Anterior cingulate cortex (tissue), 58 donors: ENCODE measurements at regions not wholly inside any gene's neighbourhood (a gene's known extent, or its start where the extent isn't known, plus 50 kb on each side); places are given as distances from the start of the nearest gene placed in this dataset.
A peak's percentile ranks its signal among the peaks of the same experiment; 100 is the strongest.
"Not testable (repeated sequence)": the region's sequence is repeated elsewhere in the genome, so short reads cannot be mapped to it uniquely, and the experiment has no call there.

Experiments
- DNase-seq, 58 donors: peaks; one replicate each; lab custom pipeline; 2025; lab: John Stamatoyannopoulos, UW

GRCh38 chr5:38151878-38152277 lies 106.5 kb upstream of the EGFLAM start:
- no peak for DNase-seq

DNA sequence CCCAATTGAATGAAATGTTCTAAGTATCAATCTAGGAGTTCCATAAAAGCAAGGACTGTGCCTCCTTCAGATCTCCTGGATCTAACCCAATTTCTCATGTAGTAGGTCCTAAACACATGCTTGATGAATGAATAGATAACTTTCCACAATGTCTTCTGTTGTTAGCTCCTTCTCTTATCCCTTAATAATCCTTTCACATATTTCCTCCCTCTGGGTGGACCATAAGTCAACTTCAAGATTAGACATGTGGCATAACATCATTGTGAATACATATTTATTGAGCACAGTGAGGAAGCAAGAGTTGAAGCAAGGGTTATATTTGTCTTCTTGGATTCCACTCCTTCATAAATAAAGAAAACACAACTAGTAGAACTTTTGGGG lies 108.6 kb upstream of the EGFLAM start:
- DNase-seq = no peak

- DNase-seq = peak in 13 of 58 donors; percentile 2 to 58 (median 15)
Measured at GRCh38 chr5:38148021-38148625, 110.2 kb upstream of the EGFLAM start.

DNA sequence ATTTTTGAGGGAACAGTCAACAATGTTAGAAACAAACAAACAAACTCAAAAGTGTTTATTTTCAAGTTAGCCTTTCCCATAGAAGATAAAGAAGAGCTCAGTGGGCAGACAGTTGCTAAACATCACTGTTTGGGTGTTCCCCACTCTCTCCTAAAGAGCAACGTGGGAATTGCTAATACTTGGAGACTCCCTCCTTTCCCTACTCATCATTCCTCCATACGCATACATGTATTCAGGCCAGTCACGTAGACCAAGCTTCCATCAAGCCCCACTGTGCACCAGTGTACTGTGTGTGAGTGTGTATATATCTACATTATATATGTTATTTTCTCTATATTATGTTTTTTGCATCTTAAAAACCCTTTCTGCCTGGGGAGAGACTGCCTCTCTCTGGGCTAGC lies 115.0 kb upstream of the EGFLAM start:
- no peak for DNase-seq

DNA sequence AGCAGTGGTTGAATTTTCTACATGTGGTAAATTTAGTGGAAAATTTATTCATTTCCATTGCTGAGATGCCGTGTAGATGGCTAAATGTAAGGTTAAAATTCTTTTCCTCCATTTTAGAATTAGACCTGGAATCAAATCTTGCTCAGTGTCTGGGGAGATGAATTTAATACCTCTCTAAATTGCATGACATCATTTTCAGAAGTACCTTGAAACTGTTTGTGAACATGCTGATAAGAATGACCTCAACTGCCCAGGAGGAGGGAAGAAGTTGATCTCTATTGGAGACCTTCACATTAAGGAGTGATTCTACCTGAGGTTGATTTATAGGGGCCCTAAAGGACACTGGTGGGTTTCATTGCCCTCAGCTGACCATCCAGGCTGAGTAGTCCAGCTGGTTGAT lies 116.7 kb upstream of the EGFLAM start:
- no peak for DNase-seq

GRCh38 chr5:38138574-38138973 lies 119.8 kb upstream of the EGFLAM start:
- no peak for DNase-seq

DNA sequence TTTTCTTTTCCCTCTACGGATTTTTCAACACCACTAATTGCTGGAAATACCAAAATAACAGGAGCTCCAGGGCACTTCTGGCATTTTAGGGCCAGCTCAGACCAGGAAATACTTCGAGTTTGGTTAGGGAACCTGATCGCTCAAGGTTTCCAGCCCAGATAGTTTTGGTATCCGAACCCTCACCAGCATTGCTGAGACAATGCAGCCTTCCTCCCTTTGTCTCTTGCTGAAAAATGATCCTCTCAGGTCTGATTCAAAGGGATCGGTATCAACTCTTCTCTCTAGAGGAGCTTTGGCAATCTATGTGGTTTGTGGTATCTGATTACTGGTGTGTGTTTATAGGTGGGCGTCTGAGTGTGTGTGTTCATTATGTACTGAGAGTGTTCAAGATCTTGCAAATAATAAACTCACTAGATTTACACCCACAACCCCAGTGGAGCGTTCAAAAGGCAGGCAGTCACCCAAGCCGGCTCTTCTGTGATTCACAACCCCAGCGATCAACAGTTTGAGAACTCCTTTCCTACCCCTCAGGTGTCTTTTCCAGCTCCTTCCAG lies 122.8 kb upstream of the EGFLAM start:
- no peak for DNase-seq

- no peak for DNase-seq
Measured at GRCh38 chr5:38134810-38135209, 123.5 kb upstream of the EGFLAM start.

GRCh38 chr5:38134294-38134693 lies 124.1 kb upstream of the EGFLAM start:
- DNase-seq = not testable (repeated sequence)

- DNase-seq = no peak
Measured at GRCh38 chr5:38131686-38132085, 126.7 kb upstream of the EGFLAM start.

GRCh38 chr5:38124321-38124720 lies 134.0 kb upstream of the EGFLAM start:
- DNase-seq = no peak

DNA sequence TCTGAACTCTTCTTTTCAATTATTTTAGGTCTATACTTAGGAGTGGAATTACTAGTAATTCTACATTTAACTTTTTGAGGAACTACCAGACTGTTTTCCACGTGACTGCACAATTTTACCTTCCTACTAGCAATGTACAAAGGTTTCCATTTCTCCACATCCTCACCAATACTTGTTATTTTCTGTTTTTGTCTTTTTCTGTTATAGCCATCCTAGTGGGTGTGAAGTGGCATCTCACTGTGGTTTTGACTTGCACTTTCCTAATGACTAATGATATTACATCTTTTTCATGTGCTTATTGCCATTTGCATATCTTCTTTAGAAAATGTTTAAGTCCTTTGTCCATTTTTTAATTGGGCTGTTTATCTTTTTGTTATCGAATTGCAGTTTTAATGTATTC lies 136.9 kb upstream of the EGFLAM start:
- DNase-seq = no peak

DNA sequence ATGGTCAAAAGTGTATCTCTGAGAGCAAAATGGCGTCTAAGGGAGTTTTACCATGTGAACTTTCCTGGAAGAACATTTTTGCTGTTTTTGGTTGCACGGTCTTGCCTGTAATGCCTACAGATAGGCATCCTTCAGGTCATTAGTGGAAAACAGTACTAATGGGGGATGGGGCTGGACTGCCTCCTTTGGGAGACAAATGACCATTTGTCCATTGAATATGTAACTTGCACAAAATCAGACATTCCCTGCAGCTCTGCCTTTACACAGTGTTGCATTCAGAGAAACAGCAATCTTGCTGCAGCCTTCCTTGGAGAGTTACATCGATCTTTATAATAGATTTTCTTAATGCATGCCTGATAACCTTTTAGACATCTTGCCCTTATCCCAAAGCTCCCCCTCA lies 138.5 kb upstream of the EGFLAM start:
- no peak for DNase-seq

DNA sequence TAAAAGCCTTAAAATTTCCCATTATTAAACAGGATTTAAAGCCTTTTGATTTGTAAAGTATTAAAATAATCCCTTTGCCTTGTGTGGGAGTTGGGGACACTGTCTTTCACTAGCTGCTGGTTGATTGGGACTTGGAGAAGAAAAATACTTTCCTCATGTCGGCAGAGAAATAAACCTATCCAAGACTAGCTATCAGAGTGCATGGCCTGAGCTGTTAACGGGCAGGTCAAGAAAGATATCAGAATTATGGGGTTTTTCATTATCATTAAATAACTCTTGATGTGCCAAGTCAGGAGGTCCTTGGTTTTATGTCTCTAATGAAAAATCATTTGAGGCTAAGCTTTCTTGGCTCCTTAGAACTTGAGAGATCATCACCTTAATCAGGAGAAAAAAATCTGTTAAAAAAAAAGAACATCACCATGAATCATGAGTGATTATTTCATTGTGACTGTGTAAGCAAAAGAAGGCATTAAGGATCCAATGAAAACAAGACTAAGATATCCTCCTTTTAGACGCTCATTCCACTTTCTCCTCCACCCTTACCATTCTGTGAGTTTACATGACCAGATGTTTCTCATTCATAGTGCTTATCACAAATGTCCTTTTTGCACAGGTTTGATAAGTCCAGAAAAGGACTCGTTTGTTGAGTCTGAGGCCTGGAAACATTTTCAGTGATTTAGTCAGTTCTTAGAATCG lies 140.4 kb upstream of the EGFLAM start:
- DNase-seq = no peak

DNA sequence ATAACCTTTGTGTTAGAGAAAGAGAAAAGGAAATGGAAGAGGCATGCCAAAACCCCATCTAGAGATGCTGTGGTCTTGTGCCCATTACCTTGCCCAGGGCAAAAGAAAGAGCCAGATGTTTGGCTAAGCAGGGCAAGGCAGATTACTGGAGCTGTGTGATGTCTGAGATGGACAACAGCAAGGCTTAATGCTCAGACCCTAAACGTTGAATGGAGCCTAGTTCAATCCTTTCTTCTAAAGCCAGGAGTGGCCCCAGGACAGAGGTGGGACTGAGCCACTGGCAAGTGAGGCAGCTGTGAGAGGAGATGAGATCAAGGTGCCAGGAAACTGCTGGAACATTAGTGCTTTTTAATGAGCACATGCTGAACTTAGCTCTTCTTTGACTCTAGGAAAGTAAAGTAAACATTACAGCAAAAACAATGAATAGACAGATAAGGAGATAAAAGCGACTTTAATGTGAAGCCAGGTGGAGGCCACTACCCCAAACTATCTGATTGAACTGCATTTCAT lies 143.0 kb upstream of the EGFLAM start:
- DNase-seq = no peak

DNA sequence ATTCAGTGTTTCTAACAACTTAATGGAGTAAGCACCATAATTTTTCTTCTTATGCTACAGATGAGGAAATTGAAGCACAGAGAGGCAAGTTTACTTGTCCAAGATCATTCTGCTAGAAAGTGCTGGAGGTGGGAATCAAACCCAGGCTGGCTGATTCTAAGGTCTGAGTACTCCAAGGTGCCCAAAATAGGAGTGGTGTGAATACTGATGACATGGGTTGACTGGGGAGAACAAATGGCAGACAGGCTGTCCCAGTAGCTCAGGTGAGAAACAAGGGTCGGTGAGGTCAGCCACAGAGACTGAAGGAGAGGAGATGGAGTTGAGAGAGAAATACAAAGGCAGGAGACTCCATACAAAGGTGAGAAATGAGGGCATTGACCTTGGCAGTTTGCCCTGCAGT lies 144.5 kb upstream of the EGFLAM start:
- no peak for DNase-seq

DNA sequence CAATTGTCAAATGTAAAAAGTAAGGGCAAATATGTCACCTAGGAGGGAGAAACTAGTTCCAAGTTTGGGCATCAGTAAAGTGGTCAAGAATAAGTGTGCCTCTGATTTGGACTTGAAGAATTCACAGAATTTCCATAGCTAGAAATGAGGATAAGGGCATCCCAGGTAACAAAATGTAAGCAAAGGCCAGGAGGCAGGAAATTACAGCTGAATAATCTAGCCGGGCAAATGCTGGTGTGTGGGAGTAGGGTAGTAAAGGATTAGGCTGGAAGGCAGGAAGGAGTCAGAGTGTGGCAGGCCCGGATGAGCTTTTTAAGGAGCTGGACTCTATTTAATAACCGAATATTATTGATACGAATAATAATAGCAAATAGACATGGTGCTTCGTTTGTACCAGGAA lies 144.9 kb upstream of the EGFLAM start:
- no peak for DNase-seq

- DNase-seq = no peak
Measured at GRCh38 chr5:38112938-38113337, 145.4 kb upstream of the EGFLAM start.

DNA sequence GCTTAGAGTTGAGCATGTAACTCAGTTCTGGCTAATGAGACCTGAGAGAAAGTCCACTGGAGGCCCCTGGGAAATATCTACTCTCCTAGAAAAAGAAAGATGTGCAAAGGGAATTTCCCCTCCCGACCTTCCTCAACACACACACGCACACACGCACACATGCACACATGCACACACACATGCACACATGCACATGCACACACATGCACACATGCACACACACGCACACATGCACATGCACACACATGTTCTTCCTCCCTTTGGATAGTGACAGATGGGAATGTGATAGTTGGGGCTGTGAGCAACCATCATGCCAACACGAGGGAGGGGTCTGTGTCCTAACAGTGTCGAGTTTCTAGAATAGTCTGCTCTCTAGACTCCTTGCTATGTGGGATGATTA lies 148.2 kb upstream of the EGFLAM start:
- no peak for DNase-seq

DNA sequence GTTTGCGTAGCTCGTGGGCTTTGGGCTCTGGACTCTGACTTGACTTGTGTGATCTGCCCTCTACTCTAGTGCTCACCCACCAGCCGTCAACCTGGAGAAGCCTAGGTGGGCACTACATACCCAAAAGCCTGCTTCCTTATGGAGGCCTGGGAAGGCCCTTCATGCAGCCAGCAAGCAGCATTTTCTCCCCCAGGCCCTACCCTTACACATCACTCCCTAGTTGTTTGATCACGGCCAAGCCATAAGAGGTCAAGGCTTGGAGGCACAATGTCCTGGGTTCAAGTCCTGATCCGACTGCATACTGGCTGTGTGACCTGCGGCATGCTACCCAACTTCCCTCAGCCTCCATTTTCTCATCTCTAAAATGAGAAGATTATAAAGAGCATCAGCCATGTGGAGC lies 151.3 kb upstream of the EGFLAM start:
- no peak for DNase-seq

DNA sequence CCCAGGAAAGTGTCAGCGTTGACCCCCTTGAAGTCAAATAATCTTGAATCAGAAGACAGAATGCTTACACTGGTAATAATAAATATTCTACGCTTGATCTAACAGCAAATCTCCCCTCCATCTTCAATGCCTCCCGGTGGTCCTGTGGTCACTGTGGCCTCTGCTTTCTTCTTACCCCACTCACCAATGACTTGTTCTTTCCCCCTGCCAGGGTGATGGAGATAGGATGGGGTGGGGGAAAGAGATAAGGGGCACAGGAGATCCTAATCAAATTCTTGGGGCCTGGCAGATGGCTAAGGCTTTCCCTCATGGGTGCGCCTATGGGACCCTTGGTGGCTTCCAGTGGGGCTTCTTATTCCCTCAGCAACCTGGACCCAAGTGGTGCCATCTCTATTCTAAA lies 152.6 kb upstream of the EGFLAM start:
- no peak for DNase-seq

DNA sequence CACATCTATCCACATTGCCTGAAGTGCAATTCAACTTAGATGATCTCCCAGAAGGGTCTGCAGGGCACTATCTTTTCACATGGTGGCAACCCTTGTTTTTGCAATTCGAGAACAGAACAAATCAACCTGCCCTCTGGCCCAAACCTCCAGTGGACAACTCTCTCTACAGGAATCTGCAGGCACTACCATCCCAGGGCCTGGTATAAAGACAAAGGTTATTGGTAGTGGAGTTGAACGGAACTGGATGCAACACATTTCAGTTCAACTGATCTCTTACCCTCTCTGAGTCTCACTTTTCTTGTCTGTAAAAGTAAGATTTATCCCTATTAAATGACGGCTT lies 153.2 kb upstream of the EGFLAM start:
- no peak for DNase-seq
